Ishikawa (cell line): ENCODE measurements at regions not wholly inside any gene's neighbourhood (a gene's known extent, or its start where the extent isn't known, plus 50 kb on each side); places are given as distances from the start of the nearest gene placed in this dataset.

Experiments
- EP300 ChIP-seq: IDR thresholded peaks from 2 replicates; pipeline ENCODE4 v1.6.1; 2012; ENCODE audit warnings: borderline replicate concordance
- MAX ChIP-seq: IDR thresholded peaks from 2 replicates; pipeline ENCODE4 v1.6.1; 2012
- NFIC ChIP-seq: IDR thresholded peaks from 2 replicates; pipeline ENCODE4 v1.6.1; 2012
- RAD21 ChIP-seq: IDR thresholded peaks from 2 replicates; pipeline ENCODE4 v1.6.1; 2012; ENCODE audit warnings: low read depth
- TAF1 ChIP-seq: IDR thresholded peaks from 2 replicates; pipeline ENCODE4 v1.6.1; 2012; ENCODE audit warnings: low read depth, mild to moderate bottlenecking
- TEAD4 ChIP-seq: IDR thresholded peaks from 2 replicates; pipeline ENCODE4 v1.6.1; 2012
- ZBTB7A ChIP-seq: IDR thresholded peaks from 2 replicates; pipeline ENCODE4 v1.6.1; 2012; ENCODE audit warnings: low read depth

DNA sequence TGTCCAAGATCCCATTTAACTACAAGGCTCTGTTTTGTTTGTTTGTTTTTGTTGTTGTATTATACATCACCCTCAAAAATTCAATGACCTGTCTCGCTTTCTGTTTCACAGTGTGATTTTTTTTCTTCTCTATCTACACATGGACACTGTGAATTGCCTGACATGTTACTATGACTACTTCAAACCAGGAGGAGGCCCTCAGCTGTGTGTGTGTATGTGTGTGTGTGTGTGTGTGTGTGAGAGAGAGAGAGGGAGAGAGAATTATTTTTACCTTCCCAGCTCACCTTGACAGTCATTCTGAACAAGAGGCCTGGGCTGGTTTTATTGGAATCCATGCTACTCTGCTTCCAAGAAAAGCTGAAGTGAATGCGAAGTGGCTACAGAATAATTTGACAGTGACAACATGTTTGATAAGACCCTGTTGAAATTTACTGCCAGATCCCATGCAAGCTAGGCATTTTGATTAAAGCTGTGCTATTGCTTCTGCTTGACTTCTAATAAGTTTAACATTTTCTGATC is 841.4 kb downstream of the NSUN3 start:
- TF ChIP-seq TAF1: no peak
- no peak for TF ChIP-seq RAD21
- no peak for TF ChIP-seq EP300
- no peak for TF ChIP-seq MAX
- TF ChIP-seq TEAD4: no peak
- no peak for TF ChIP-seq ZBTB7A
- TF ChIP-seq NFIC: no peak
